H9 (cell line): ENCODE measurements at regions not wholly inside any gene's neighbourhood (a gene's known extent, or its start where the extent isn't known, plus 50 kb on each side); places are given as distances from the start of the nearest gene placed in this dataset.

Experiments used
- DNase-seq: peaks from one replicate; pipeline ENCODE4 v3.0.0-alpha.2; 2017
- H2AFZ ChIP-seq: one replicate; pipeline ENCODE4 v1.6.1; 2013; ENCODE audit warnings: mild to moderate bottlenecking, low read length, control low read depth, moderate library complexity
- H2AK5ac ChIP-seq: 2 replicates; pipeline ENCODE4 v1.6.1; 2013; ENCODE audit warnings: low read length, control low read depth, mixed read lengths; ENCODE audit not compliant: insufficient read length
- H2BK120ac ChIP-seq: one replicate; pipeline ENCODE4 v1.6.1; 2013; ENCODE audit warnings: low read depth, mild to moderate bottlenecking, low read length, control low read depth, inconsistent platforms; ENCODE audit not compliant: poor library complexity, severe bottlenecking
- H2BK12ac ChIP-seq: 2 replicates; pipeline ENCODE4 v1.6.1; 2013; ENCODE audit warnings: low read length, control low read depth, mixed read lengths, low read depth; ENCODE audit not compliant: insufficient read length
- H2BK15ac ChIP-seq: 2 replicates; pipeline ENCODE4 v1.6.1; 2013; ENCODE audit warnings: low read depth, low read length, control low read depth
- H2BK20ac ChIP-seq: one replicate; pipeline ENCODE4 v1.6.1; 2013; ENCODE audit warnings: low read depth, mild to moderate bottlenecking, low read length, control low read depth, inconsistent platforms; ENCODE audit not compliant: poor library complexity, severe bottlenecking
- H2BK5ac ChIP-seq: 2 replicates; pipeline ENCODE4 v1.6.1; 2013; ENCODE audit warnings: low read length, control low read depth, mixed read lengths; ENCODE audit not compliant: insufficient read length
- H3K14ac ChIP-seq: 2 replicates; pipeline ENCODE4 v1.6.1; 2013; ENCODE audit warnings: low read length, control low read depth; ENCODE audit not compliant: insufficient read depth
- H3K18ac ChIP-seq: 2 replicates; pipeline ENCODE4 v1.6.1; 2013; ENCODE audit warnings: low read depth, mild to moderate bottlenecking, mixed read lengths, low read length, control low read depth; ENCODE audit not compliant: insufficient read length
- H3K23ac ChIP-seq: 2 replicates; pipeline ENCODE4 v1.6.1; 2013; ENCODE audit warnings: low read length, control low read depth, mixed read lengths, low read depth; ENCODE audit not compliant: insufficient read length
- H3K23me2 ChIP-seq: 2 replicates; pipeline ENCODE4 v1.6.1; 2013; ENCODE audit warnings: low read depth, mild to moderate bottlenecking, mixed read lengths, low read length, control low read depth; ENCODE audit not compliant: insufficient read length, poor library complexity, severe bottlenecking
- H3K27ac ChIP-seq: 2 replicates; pipeline ENCODE4 v1.5.1; 2013; ENCODE audit warnings: low read length, control low read depth, mixed read lengths, low read depth; ENCODE audit not compliant: insufficient read length
- H3K27me3 ChIP-seq: 2 replicates; pipeline ENCODE4 v1.6.1; 2013; ENCODE audit warnings: low read length, control low read depth, inconsistent platforms; ENCODE audit not compliant: insufficient read depth
- H3K4ac ChIP-seq: 2 replicates; pipeline ENCODE4 v1.6.1; 2013; ENCODE audit warnings: low read depth, mild to moderate bottlenecking, control low read depth, inconsistent platforms, low read length, moderate library complexity
- H3K4me1 ChIP-seq: 2 replicates; pipeline ENCODE4 v1.6.1; 2013; ENCODE audit warnings: low read length, control low read depth, inconsistent platforms; ENCODE audit not compliant: insufficient read depth
- H3K4me2 ChIP-seq: 2 replicates; pipeline ENCODE4 v1.6.1; 2013; ENCODE audit warnings: low read length, control low read depth, mixed read lengths; ENCODE audit not compliant: insufficient read length, insufficient read depth
- H3K56ac ChIP-seq: 2 replicates; pipeline ENCODE4 v1.6.1; 2013; ENCODE audit warnings: low read depth, mild to moderate bottlenecking, mixed read lengths, low read length, control low read depth; ENCODE audit not compliant: insufficient read length
- H3K79me1 ChIP-seq: 2 replicates; pipeline ENCODE4 v1.6.1; 2013; ENCODE audit warnings: low read depth, mild to moderate bottlenecking, moderate library complexity, low read length, control low read depth, inconsistent platforms; ENCODE audit not compliant: insufficient read depth, poor library complexity, severe bottlenecking
- H3K79me2 ChIP-seq: 2 replicates; pipeline ENCODE4 v1.6.1; 2013; ENCODE audit warnings: low read length, control low read depth, inconsistent platforms; ENCODE audit not compliant: insufficient read depth
- H3K9ac ChIP-seq: 2 replicates; pipeline ENCODE4 v1.6.1; 2013; ENCODE audit warnings: low read length, control low read depth, mixed read lengths; ENCODE audit not compliant: insufficient read length; ENCODE audit errors: extremely low read depth
- H3K9me3 ChIP-seq: one replicate; pipeline ENCODE4 v1.6.1; 2013; ENCODE audit warnings: low read depth, low read length, inconsistent platforms; ENCODE audit not compliant: control insufficient read depth
- H3T11ph ChIP-seq: one replicate; pipeline ENCODE4 v1.6.1; 2013; ENCODE audit warnings: mild to moderate bottlenecking, low read length, control low read depth, inconsistent platforms
- H4K20me1 ChIP-seq: one replicate; pipeline ENCODE4 v1.6.1; 2013; ENCODE audit not compliant: control insufficient read depth, insufficient read length, insufficient read depth
- H4K5ac ChIP-seq: 2 replicates; pipeline ENCODE4 v1.6.1; 2013; ENCODE audit warnings: low read depth, mild to moderate bottlenecking, mixed read lengths, low read length, control low read depth; ENCODE audit not compliant: insufficient read length
- H4K8ac ChIP-seq: replicated peaks from 2 replicates; pipeline ENCODE4 v1.6.1; 2013; ENCODE audit warnings: low read length, control low read depth, mixed read lengths, low read depth; ENCODE audit not compliant: insufficient read length
- H4K91ac ChIP-seq: 2 replicates; pipeline ENCODE4 v1.6.1; 2013; ENCODE audit warnings: low read depth, mild to moderate bottlenecking, moderate library complexity, mixed read lengths, low read length, control low read depth; ENCODE audit not compliant: insufficient read length
- H3K27ac Mint-ChIP-seq, 3 experiments: 2 replicates in 2 of 3; 3 replicates in 1 of 3; pipeline ENCODE4 v1.8.0; 2020 to 2021; ENCODE audit warnings: mixed read lengths in 3 of 3, mild to moderate bottlenecking in 1 of 3, moderate library complexity in 1 of 3
- H3K27me3 Mint-ChIP-seq: 2 replicates; pipeline ENCODE4 v1.8.0; 2021; ENCODE audit warnings: low read depth, mild to moderate bottlenecking, moderate library complexity, mixed read lengths
- H3K36me3 Mint-ChIP-seq, 3 experiments: 2 replicates in 2 of 3; 3 replicates in 1 of 3; pipeline ENCODE4 v1.8.0; 2020 to 2021; ENCODE audit warnings: low read depth in 3 of 3, mixed read lengths in 3 of 3; ENCODE audit not compliant: insufficient read depth in 1 of 3
- H3K4me1 Mint-ChIP-seq, 2 experiments: 2 replicates each; pipeline ENCODE4 v1.8.0; 2020; ENCODE audit warnings: mixed read lengths in 2 of 2
- H3K4me3 Mint-ChIP-seq, 2 experiments: 2 replicates in 1 of 2; 3 replicates in 1 of 2; pipeline ENCODE4 v1.8.0; 2020 to 2021; ENCODE audit warnings: mild to moderate bottlenecking in 2 of 2, mixed read lengths in 2 of 2, moderate library complexity in 1 of 2
- H3K9me3 Mint-ChIP-seq, 2 experiments: 2 replicates in 1 of 2; 3 replicates in 1 of 2; pipeline ENCODE4 v1.8.0; 2020; ENCODE audit warnings: mild to moderate bottlenecking in 2 of 2, mixed read lengths in 2 of 2, moderate library complexity in 1 of 2
- WGBS: extraction: QIAGEN DNeasy Blood & Tissue Kit; methylation state at CpG from one replicate; pipeline ENCODE4 v1.1.7; 2013; ENCODE audit warnings: missing lambda C conversion rate, low lambda C conversion rate, mixed read lengths; ENCODE audit not compliant: insufficient read length; ENCODE audit errors: extremely low coverage; 5-methylcytosine and 5-hydroxymethylcytosine counted together
- TF ChIP-seq, protein P1 (sequence below): fragments of 200-600 bp; sonication (generic); conservative IDR thresholded peaks from 3 replicates; pipeline ENCODE4 v1.8.0; 2021; ENCODE audit warnings: antibody characterized with exemption, mild to moderate bottlenecking

- H3K27ac Mint-ChIP-seq: no peak overlapping the region
- peaks cover 13% of the 10 kb centered on the region for H3K27me3 Mint-ChIP-seq
- Histone ChIP-seq H2AK5ac (no peak overlapping the region), H3K79me1 (no peaks in the 10 kb centered on the region), H3K23me2 (no peaks in the 10 kb centered on the region), H3K27me3 (no peaks in the 10 kb centered on the region), H2BK5ac (no peak overlapping the region), H3K9me3 (no peaks in the 10 kb centered on the region), H3T11ph (no peak overlapping the region), H4K20me1 (no peaks in the 10 kb centered on the region), H3K4me1 (no peaks in the 10 kb centered on the region), H2BK120ac (no peak overlapping the region), H3K18ac (no peak overlapping the region), H3K23ac (no peak overlapping the region), H2BK20ac (no peak overlapping the region), H4K8ac (no peak overlapping the region), H4K5ac (no peak overlapping the region), H2BK15ac (no peak overlapping the region), H2AFZ (no peak overlapping the region), H3K56ac (no peak overlapping the region), H3K4ac (no peak overlapping the region), H2BK12ac (no peak overlapping the region), H3K4me2 (no peak overlapping the region), H3K9ac (no peak overlapping the region), H4K91ac (no peak overlapping the region), H3K79me2 (no peaks in the 10 kb centered on the region), H3K27ac (no peak overlapping the region), H3K14ac (no peak overlapping the region; the same call in 1 of the 2 replicates)
- no CpG with 5 or more reads among the region's 17 CpGs for WGBS
- DNase-seq: no peak
- no peak overlapping the region for H3K4me3 Mint-ChIP-seq
- no peaks in the 10 kb centered on the region for H3K4me1 Mint-ChIP-seq
- H3K9me3 Mint-ChIP-seq: no peaks in the 10 kb centered on the region
- TF ChIP-seq, protein P1, sequence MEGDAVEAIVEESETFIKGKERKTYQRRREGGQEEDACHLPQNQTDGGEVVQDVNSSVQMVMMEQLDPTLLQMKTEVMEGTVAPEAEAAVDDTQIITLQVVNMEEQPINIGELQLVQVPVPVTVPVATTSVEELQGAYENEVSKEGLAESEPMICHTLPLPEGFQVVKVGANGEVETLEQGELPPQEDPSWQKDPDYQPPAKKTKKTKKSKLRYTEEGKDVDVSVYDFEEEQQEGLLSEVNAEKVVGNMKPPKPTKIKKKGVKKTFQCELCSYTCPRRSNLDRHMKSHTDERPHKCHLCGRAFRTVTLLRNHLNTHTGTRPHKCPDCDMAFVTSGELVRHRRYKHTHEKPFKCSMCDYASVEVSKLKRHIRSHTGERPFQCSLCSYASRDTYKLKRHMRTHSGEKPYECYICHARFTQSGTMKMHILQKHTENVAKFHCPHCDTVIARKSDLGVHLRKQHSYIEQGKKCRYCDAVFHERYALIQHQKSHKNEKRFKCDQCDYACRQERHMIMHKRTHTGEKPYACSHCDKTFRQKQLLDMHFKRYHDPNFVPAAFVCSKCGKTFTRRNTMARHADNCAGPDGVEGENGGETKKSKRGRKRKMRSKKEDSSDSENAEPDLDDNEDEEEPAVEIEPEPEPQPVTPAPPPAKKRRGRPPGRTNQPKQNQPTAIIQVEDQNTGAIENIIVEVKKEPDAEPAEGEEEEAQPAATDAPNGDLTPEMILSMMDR: no peak
- no peaks in the 10 kb centered on the region for H3K36me3 Mint-ChIP-seq
Measured at GRCh38 chr2:238638982-238639628, 208.8 kb upstream of the TWIST2 start.
